CD4-positive, alpha-beta T cell (primary cell): ENCODE measurements at regions not wholly inside any gene's neighbourhood (a gene's known extent, or its start where the extent isn't known, plus 50 kb on each side); places are given as distances from the start of the nearest gene placed in this dataset.

ENCODE experiments used
- ATAC-seq: fragments of 200-7000 bp; cut with Tn5 transposase; one replicate; pipeline ENCODE4 v1.10.0; 2022; ENCODE audit warnings: mild to moderate bottlenecking; ENCODE audit not compliant: poor library complexity
- CTCF ChIA-PET: fragments of 350-600 bp; sonication (Branson Sonifier 250); formaldehyde crosslinking; loops from one replicate; lab custom pipeline; 2021; ENCODE audit warnings: antibody characterized with exemption, inconsistent platforms; lab: Charles Lee
- POLR2A ChIA-PET: fragments of 350-600 bp; sonication (Branson Sonifier 250); formaldehyde crosslinking; loops from one replicate; lab custom pipeline; 2021; ENCODE audit warnings: antibody characterized with exemption, inconsistent platforms; lab: Charles Lee
- DNase-seq, 14 experiments: peaks; one replicate each; pipeline ENCODE4 v3.0.0-alpha.2; 2013 to 2020; ENCODE audit warnings: mixed read lengths in 2 of 14
- H3K27ac ChIP-seq, 2 donors: one replicate each; pipeline versions ENCODE4 v1.5.1 to v1.7.0; 2013; ENCODE audit warnings: low read length in 2 of 2, low read depth in 1 of 2, mild to moderate bottlenecking in 1 of 2
- H3K27me3 ChIP-seq, 2 experiments: 1 replicate in 1 of 2; 2 replicates in 1 of 2; pipeline versions ENCODE4 v1.6.1 to v1.7.0; 2013; ENCODE audit warnings: low read length in 2 of 2, control low read depth in 1 of 2, mild to moderate bottlenecking in 1 of 2, moderate library complexity in 1 of 2; ENCODE audit not compliant: insufficient read depth in 2 of 2, control insufficient read depth in 1 of 2
- H3K36me3 ChIP-seq: one replicate; pipeline ENCODE4 v1.6.1; 2013; ENCODE audit warnings: low read length, control low read depth; ENCODE audit not compliant: insufficient read depth
- H3K4me1 ChIP-seq: one replicate; pipeline ENCODE4 v1.6.1; 2013; ENCODE audit warnings: low read length, control low read depth; ENCODE audit not compliant: insufficient read depth
- H3K4me3 ChIP-seq: one replicate; pipeline ENCODE4 v1.5.1; 2013; ENCODE audit warnings: mild to moderate bottlenecking, low read length, moderate library complexity
- H3K9me3 ChIP-seq, 2 experiments: 1 replicate in 1 of 2; 2 replicates in 1 of 2; pipeline versions ENCODE4 v1.6.1 to v1.7.0; 2013; ENCODE audit warnings: low read length in 2 of 2, mild to moderate bottlenecking in 2 of 2, control low read depth in 1 of 2, moderate library complexity in 1 of 2; ENCODE audit not compliant: control insufficient read depth in 1 of 2, insufficient read depth in 1 of 2
- H3K27ac Mint-ChIP-seq: one replicate; pipeline ENCODE4 v1.8.0; 2020; ENCODE audit warnings: mixed read lengths
- H3K27me3 Mint-ChIP-seq: one replicate; pipeline ENCODE4 v1.8.0; 2021; ENCODE audit warnings: mixed read lengths
- H3K36me3 Mint-ChIP-seq: one replicate; pipeline ENCODE4 v1.8.0; 2021; ENCODE audit warnings: low read depth, mixed read lengths
- H3K4me1 Mint-ChIP-seq: one replicate; pipeline ENCODE4 v1.8.0; 2021; ENCODE audit warnings: low read depth, mixed read lengths
- H3K4me3 Mint-ChIP-seq: one replicate; pipeline ENCODE4 v1.8.0; 2020; ENCODE audit warnings: mild to moderate bottlenecking, mixed read lengths
- H3K9me3 Mint-ChIP-seq: one replicate; pipeline ENCODE4 v1.8.0; 2020; ENCODE audit warnings: mixed read lengths
- CTCF ChIP-seq: fragments of 200-600 bp; IDR thresholded peaks from one replicate; pipeline ENCODE4 v1.8.0; 2022; ENCODE audit warnings: antibody characterized with exemption, mild to moderate bottlenecking
- intact Hi-C, 2 experiments: fragments of 100-400 bp; cut with DNase I in 1 of 2; cut with micrococcal nuclease in 1 of 2; formaldehyde crosslinking; loops; one replicate each; pipeline versions ENCODE4 v1.15.1 to v1.9.0; 2023 to 2025; cut with DNase I, micrococcal nuclease

- intact Hi-C loops, result no loop called here
- H3K27ac Mint-ChIP-seq, result no peak overlapping the region
- Histone ChIP-seq H3K4me3 (no peak overlapping the region), H3K27me3 (no peaks in the 10 kb centered on the region), H3K27ac (no peak overlapping the region), H3K36me3 (no peaks in the 10 kb centered on the region), H3K4me1 (no peaks in the 10 kb centered on the region), H3K9me3 (no peaks in the 10 kb centered on the region)
- POLR2A ChIA-PET, result no interaction called here
- no peak overlapping the region for H3K4me3 Mint-ChIP-seq
- H3K9me3 Mint-ChIP-seq, result peaks cover 8% of the 10 kb centered on the region
- no peak for TF ChIP-seq CTCF
- H3K4me1 Mint-ChIP-seq, result no peaks in the 10 kb centered on the region
- CTCF ChIA-PET, result no interaction called here
- DNase-seq, result no peak
- H3K36me3 Mint-ChIP-seq, result no peaks in the 10 kb centered on the region
- H3K27me3 Mint-ChIP-seq, result no peaks in the 10 kb centered on the region
- ATAC-seq, result no peak
Observed at GRCh38 chr14:27391331-27391730, 793.5 kb upstream of the NOVA1 start.

GRCh38 chr14:27392153-27392552, 794.3 kb upstream of the NOVA1 start:
- no peak overlapping the region for H3K4me3 Mint-ChIP-seq
- Histone ChIP-seq H3K4me1 (no peaks in the 10 kb centered on the region), H3K27ac (no peak overlapping the region), H3K9me3 (no peaks in the 10 kb centered on the region), H3K4me3 (no peak overlapping the region), H3K36me3 (no peaks in the 10 kb centered on the region), H3K27me3 (no peaks in the 10 kb centered on the region)
- DNase-seq, result no peak
- H3K27ac Mint-ChIP-seq, result no peak overlapping the region
- H3K27me3 Mint-ChIP-seq, result no peaks in the 10 kb centered on the region
- H3K4me1 Mint-ChIP-seq, result no peaks in the 10 kb centered on the region
- no peak for TF ChIP-seq CTCF
- H3K36me3 Mint-ChIP-seq, result no peaks in the 10 kb centered on the region
- POLR2A ChIA-PET, result no interaction called here
- H3K9me3 Mint-ChIP-seq, result peaks cover 8% of the 10 kb centered on the region
- CTCF ChIA-PET, result no interaction called here
- intact Hi-C loops, result no loop called here
- no peak for ATAC-seq

DNA sequence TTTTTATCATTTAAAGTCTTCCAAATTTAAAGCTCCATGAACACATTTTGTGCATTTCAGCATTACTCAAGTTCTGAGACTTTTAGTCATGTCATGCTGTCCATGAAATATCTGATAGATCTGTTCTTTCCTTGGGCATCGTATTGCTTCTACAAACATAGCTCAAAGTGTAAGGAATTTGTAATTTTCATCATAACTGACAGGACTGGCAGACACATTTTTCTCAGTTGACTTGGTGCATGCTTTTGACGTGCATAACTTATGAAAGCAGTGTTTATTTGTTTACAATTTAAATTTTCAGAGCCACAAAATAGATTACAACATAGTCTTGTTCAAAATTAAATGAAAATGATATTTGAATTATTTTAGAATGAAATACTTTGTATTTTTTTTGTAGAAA, 812.1 kb upstream of the NOVA1 start:
- no peak for DNase-seq
- no peak for TF ChIP-seq CTCF
- no peaks in the 10 kb centered on the region for H3K36me3 Mint-ChIP-seq
- intact Hi-C loops, result no loop called here
- peaks cover 14% of the 10 kb centered on the region for H3K9me3 Mint-ChIP-seq
- no peak overlapping the region for H3K4me3 ChIP-seq
- no peaks in the 10 kb centered on the region for H3K27me3 ChIP-seq
- no peak overlapping the region for H3K27ac Mint-ChIP-seq
- no peaks in the 10 kb centered on the region for H3K4me1 Mint-ChIP-seq
- peaks cover 0 to 7% of the 10 kb centered on the region in 2 experiments for H3K9me3 ChIP-seq
- ChIA-PET CTCF (no interaction called here), POLR2A (no interaction called here)
- no peaks in the 10 kb centered on the region for H3K36me3 ChIP-seq
- H3K27me3 Mint-ChIP-seq, result no peaks in the 10 kb centered on the region
- no peak overlapping the region for H3K4me3 Mint-ChIP-seq
- ATAC-seq, result no peak
- no peak overlapping the region for H3K27ac ChIP-seq
- no peaks in the 10 kb centered on the region for H3K4me1 ChIP-seq
